HG02571 (cell line): ENCODE measurements at regions not wholly inside any gene's neighbourhood (a gene's known extent, or its start where the extent isn't known, plus 50 kb on each side); places are given as distances from the start of the nearest gene placed in this dataset.
"Not testable (repeated sequence)": the region's sequence is repeated elsewhere in the genome, so short reads cannot be mapped to it uniquely, and the experiment has no call there.

ENCODE experiments used
- ATAC-seq: cut with Tn5 transposase; IDR thresholded peaks from one replicate; pipeline ENCODE4 v1.9.1; 2021; ENCODE audit warnings: mild to moderate bottlenecking, moderate library complexity; ENCODE audit not compliant: unreplicated experiment

DNA sequence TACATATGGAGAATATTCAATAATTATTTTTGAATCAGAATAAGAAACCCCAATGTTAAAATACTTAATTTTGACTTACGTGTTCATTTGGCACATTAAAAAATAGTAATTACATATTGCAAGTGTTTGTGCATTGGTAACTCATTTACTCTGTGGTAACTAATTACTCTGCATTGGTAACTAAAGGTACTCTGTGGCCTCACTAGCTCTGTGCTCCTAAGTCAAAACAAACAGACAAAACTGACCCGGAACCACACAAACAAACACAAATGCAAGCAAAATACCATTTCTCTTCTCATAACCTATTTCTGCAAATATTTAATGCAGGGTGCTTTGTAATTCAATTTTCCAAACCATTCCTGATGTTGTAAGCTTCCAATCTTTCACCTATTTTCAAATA lies 1244.3 kb downstream of the REEP3 start:
- ATAC-seq = no peak

DNA sequence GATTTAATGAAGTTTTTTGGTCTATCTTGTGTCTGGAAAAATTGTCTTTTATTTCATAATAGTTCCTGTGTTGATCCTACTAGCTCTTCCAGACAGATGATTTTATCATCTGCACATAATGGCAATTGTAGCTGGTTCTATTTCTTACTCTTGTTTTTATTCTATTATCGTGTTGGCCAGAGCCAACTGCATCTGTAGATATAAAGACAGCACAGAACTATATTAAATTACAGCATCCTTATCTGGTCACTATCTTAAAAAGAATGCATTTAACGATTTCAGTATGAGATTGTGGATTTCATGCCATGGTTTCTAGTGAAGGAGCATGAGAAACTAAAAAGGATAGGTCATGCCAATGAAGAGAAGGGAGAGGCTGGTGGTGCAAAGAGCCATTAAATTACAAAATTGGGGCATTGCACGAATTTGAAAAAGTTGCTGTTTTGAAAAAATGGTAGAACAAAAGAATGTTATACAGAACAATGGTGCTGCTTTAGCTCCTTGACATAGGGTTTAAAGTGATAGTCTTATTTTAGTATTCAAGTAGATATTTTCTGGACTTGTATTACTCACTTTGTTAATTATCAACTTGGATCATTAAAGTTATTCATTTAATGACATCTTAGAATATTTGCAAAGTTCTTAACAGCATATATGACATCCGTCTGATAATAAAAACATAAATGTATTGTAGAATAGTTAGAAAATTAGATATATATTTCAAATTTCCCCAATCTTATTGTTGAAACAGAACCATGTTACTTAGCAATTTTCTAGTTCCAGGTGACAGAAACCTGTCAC lies 1250.3 kb downstream of the REEP3 start:
- ATAC-seq = no peak

DNA sequence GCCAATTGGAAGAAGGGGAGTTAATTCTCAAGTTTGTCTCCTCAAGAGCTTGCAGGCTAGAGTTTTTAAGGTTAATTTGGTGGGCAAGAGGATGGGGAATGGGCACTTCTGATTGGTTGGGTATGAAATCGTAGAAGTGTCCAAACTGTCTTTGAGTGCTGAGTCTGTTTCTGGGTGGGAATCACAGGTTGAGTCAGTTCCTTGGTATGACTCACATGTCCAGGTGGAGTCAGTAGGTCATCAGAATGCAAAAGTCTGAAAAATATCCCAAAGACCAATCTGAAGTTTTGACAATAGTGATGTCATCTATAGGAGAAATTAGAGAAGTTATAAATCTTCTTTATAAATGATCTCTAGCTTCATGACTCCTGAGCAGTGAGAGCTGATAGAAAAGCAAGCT lies 1252.2 kb downstream of the REEP3 start:
- ATAC-seq = no peak

DNA sequence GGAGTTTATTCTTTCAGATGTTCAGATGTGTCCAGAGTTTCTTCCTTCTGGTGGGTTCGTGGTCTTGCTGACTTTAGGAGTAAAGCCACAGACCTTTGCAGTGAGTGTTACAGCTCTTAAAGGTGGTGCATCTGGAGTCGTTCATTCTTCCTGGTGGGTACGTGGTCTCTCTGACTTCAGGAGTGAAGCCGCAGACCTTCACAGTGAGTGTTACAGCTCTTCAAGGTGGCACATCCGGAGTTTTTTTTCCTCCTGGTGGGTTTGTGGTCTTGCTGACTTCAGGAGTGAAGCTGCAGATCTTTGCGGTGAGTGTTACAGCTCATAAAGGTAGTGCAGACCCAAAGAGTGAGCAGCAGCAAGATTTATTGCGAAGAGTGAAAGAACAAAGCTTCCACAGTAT lies 1263.2 kb downstream of the REEP3 start:
- ATAC-seq = not testable (repeated sequence)

DNA sequence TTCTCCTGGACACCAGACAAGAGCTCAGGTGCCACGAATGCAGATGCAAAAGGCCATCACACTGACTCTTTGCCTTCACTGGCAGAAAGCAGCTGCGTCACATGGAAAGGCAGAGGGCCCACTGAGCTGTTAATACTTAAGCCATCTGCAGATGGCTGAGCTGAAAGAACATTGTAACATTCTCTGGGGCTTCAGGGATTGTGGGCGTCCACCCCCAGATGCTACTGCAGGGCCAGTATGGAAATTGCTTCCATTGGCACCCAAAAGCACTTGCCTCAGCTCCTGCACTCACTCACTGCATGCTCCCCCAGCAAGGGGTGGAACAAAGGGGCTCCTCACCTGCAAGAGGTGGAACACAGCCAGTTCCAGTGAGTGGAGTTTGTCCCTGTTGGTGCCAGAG lies 1264.6 kb downstream of the REEP3 start:
- ATAC-seq = no peak

DNA sequence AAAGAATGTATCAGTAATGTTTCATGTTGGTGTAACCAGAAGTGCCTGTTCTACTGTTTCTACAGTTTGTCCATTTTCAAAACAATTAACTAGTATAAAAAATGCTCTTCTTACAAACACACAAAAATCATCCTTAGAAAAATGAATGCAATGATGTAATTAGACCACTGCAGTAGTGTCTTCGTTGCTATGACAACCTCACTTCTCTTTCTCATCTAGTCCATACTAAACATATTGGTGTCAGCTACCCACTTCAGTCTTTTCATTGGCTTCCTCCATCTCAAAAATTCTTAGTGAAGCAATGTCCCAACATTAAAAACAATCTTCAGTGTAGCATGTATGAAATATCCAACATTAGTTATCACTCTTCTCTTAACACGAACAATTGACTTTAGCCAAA lies 1265.8 kb downstream of the REEP3 start:
- no peak for ATAC-seq

DNA sequence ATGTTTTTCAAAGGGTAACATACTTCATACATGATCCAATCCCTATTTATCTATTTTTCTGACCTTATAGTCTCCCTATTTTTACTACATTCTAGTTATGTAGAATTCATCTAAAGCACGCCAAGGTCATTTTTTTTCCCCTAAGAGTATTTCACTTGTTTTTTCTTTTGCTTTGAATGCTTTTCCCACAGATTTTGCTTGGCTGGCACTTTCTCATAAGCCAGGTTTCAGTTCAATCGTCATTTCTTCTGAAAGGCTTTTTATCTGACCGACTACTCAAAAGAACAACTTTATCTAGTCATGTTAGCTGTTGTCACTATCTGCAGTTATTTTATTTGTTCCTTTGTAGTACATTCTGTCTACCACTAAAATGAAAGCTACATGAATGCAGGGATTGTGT lies 1274.6 kb downstream of the REEP3 start:
- ATAC-seq = no peak

DNA sequence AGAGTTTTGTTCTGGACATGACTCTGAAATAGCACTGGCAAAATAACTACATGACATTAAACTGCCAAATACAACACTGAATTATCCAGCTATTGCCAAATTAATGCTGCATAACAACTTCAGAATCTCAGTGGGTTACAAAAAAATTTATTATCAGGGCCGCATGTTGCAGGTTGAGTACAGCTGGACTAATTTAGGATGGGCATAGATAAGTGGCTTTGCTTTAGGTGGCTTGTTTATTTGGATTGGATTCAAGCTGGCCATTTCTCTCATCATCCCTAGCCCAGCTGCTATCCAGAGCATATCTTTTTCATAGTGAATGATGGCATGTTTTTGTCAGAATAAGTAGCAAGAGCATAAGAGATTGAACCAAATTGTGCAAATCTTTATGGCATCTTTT lies 1277.1 kb downstream of the REEP3 start:
- no peak for ATAC-seq

DNA sequence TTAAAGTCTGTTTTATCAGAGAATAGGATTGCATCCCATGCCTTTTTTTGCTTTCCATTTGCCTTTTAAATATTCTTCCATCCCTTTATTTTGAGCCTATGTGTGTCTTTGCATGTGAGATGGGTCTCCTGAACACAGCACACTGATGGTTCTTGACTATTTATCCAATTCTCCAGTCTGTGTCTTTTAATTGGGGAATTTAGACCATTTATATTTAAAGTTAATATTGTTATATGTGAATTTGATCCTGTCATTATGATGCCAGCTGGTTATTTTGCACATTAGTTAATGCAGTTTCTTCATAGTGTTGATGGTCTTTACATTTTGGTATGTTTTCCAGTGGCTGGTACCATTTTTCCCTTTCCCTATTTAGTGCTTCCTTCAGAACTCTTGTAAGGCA lies 1287.0 kb downstream of the REEP3 start:
- not testable (repeated sequence) for ATAC-seq

DNA sequence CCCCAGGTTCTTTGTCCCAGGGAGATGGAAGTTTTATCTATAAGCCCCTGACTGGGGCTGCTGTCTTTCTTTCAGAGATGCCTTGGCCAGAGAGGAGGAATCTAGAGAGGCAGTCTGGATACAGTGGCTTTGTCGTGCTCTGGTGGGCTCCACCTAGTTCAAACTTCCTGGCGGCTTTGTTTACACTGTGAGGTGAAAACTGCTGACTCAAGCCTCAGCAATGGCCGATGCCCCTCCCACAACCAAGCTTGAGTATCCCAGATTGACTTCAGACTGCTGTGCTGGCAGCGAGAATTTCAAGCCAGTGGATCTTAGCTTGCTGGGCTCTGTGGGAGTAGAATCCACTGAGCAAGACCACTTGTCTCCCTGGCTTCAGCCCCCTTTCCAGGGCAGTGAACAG lies 1288.8 kb downstream of the REEP3 start:
- not testable (repeated sequence) for ATAC-seq

DNA sequence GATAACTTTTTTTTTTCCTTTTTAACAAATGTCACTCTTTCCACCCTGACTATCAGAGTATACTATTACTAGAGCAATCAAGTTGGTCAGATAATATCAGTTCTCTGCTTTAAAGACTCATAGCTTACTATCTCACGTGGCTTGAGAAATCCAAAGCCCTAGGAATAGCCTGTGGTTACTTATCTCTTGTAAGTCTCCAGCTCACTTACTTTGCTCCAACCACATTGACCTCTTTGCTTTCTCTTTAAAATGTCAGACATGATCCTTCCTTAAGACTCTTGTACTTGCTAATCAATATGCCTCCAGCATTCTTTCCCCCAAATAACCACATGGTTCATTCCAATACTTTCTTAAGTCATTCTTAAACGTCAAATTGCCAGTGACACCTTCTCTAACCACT lies 1292.2 kb downstream of the REEP3 start:
- ATAC-seq = no peak

DNA sequence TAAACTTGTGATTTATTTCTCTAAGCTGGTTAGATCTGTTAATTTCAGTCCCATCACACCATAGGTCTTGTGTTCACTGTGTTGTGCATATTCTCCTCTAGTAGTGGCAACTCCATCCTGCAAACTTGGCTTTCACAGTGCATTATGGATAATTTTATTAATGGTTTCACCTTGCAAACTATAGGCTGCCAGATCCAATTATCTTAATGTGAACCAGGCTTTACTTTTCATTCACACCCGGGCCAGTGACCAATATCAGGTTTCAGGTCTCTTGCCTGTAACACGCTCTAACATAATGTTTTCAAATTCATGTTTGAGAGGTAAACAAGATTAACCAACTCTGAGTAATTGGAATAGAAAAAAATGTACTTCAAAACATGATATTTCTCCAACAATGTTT lies 1293.0 kb downstream of the REEP3 start:
- no peak for ATAC-seq

DNA sequence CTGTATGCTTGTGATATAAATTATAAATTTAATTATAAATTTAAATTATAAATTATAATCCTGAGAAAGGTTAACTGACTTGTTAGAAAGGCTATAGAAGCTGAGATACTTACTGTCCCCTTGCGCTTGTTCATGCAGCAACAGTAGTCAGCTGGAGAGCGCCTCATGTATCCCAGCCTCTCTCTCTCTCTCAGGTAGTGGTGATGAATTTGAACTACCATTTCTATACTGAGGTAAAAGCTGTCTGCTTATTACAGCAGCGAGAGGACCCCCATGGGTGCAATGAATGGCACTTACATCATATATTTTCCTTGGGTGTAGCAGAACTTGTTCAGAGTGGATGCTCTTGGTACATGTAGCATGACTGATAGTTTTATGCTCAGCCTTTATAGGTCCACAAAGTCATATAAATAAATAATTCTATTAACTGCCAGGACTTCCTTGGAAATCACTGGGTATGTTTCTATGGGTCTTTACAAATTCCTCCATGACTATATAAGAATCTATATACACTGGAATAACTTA lies 1308.7 kb downstream of the REEP3 start:
- ATAC-seq = no peak

DNA sequence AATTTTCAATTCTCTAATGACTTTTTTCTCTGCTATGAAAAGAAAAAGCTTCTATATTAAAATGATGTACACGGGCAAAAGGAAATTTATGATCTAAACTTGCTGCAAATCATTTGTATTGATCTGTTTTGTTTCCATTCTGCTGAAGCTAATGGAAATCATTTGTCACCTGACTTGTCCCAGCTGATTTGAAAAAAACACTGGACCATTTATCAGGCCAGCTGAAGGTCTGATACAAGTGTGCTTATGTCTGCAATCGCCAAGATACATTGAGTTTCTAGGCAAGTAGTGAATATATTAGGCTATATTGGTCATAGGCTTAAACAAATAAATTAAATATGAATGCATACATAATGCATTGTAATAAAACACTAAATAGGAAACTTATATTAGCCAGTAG lies 1309.7 kb downstream of the REEP3 start:
- no peak for ATAC-seq

DNA sequence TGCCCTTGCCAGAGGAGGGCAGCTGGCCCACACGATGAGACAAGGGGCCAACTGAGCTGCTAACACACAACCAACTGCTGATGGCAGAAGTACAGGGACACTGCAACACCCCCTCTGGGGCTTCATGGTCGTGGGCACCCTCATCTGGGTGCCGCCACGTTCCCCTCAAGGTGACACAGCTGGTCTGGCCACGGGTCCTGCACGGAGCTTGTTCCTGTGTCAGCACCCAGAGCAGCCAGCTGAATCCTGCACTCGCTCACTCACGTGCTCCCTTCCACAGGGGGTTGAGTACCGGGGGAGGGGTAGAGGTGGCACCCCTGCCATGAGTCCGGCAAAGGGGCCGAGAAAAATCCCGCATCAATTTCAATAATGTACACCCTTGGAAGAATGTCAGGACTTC lies 1319.1 kb downstream of the REEP3 start:
- no peak for ATAC-seq

DNA sequence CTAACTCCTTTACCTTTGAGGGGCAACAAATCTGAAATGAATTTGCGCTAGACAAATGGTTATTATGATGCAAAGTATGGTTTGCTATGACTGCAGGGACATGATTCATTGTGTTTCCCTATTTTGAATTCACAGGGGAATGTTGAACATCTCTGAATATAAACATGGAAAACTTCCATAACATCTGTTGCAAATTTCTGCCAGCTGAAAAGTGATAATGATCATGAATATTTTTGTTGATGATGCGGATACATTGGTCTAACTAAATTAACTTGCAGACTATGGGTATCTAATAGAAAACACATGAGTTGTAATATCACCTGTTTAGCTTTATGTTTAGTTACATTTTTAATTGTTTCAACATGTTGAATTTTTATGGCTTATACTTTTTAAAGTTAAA lies 1325.5 kb downstream of the REEP3 start:
- no peak for ATAC-seq

DNA sequence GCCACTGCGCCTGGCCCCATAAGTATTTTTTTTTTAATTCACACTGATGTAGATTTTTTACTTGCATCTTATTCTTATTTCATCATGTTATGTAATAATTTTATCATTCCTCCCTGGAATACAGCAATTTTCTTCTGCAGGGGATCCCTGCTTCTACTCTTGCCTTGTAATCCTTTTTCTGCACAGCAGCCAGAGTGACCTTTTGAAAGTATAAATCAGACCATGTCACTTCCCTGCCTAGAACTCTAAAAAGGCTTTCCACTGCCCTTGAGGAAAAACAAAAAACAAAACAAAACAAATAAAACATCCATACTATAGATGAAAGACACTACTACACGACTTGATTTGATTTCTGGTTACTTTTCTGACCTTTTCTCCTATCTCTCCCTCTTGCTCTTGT lies 1334.7 kb downstream of the REEP3 start:
- no peak for ATAC-seq

DNA sequence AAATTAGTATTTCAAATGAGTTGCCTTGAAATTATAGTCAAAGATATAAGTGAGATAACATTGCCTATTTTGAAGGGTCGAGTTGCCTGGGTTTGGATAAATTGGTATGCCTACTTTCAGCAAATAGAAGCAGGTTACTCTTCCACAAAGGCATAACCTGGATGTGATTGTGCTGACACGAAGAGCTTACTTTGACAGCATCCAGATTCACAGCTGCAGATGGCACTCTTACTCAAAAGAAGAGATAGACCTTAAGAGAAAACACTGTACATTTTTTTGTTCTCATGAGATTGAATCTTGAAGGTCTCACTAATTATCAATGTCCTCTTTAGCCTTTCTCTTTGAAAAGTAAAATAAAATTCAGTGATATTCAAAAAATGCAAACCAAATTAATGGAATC lies 1338.7 kb downstream of the REEP3 start:
- no peak for ATAC-seq

DNA sequence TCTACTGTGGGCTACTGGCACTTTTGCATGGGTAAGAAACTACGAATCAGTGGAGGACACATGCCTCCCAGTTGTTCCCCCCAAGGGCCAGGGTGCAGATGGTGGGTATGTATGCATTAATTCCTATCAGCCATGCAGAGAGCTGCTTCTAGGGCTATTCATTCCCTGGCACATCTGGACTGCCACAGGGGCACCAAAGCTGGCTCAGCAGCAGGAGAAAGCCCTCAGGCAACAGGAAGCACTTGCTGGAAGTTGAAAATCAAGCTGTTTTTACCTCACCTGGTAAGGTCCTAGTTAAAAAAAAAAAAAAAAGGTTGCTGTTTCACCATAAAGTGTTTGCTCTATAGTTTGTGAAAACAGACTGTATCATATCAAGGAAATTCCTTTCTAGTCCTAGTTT lies 1342.6 kb downstream of the REEP3 start:
- no peak for ATAC-seq

DNA sequence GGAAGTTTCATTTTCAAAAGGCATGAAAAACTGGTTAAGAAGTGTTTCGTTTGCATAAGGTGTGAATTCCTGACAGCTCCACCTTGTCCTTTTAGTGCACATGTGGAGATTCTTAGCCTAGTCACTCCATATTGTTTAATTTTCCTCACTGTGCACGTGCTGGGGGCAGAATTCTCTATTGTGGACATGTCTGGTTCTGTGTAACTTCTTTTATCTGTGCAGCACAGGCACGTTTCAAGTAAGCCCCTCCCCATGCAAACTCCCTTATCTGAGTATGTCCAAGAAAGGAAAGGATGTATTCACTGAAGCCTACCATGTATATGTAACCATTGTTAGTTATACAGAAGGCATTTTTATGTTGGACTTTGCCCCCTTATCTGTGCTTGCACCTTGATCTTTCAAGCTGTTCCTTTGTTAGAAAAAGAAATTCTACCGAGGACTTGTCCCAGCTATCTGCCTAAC lies 1346.3 kb downstream of the REEP3 start:
- ATAC-seq = no peak

DNA sequence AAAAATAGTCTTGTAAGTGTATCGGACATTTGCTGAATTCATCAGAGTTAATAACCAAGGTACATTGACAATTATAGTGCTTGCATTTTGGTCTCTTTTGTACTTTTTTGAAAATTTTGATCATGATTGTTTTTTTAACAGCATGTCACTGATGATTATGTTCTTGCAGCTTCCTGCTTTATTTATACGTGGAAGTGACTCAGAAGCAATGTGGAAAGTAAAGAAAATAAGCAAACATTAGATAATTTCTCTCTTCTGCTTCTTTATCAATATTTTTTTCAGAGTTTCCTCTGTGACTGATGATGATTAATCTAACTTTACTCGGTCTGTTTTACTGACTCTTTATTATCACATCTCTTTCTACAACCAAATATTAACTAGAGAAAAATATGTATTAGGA lies 1351.9 kb downstream of the REEP3 start:
- no peak for ATAC-seq

DNA sequence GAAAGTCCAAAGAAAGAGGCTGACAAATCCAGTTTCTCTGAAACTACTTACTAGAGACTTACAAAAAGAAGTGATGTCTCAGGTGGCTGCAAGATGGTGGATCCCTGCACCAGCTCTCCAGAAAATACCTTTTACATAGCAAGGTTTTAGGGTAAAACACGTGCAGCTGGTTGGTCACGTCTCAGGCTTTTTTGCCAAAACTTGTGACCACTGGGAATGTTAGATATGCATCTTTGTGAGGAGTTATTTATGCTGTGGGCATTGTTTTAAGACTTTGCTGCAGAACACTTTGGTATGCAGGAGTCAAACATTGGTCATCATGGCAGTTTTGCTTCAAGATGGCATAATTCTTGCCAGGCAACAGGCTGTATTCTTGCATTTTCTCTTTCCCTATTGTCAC lies 1352.8 kb downstream of the REEP3 start:
- ATAC-seq = no peak

DNA sequence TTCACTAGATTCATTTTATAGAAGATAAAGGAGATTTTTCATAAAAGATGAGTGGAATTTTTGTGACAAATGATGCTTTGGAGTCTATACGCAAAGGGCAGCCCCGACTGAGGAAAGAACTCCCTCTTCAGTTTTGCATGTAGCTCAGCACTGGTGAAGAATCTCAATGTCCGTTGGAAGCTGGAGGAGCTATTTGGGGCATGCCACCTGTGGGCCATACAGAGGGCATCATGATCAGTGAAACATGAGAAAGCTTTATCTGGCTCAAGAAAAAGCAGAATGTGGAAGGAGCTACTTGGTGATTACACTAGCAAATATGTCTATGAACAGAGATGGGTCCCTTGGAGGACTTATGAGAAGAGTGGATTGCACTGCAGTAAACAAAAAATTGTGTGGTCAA lies 1359.3 kb downstream of the REEP3 start:
- no peak for ATAC-seq
